GM18909 (cell line): ENCODE measurements at regions not wholly inside any gene's neighbourhood (a gene's known extent, or its start where the extent isn't known, plus 50 kb on each side); places are given as distances from the start of the nearest gene placed in this dataset.
A peak's percentile ranks its signal among the peaks of the same experiment; 100 is the strongest.

ENCODE experiments used
- ATAC-seq: cut with Tn5 transposase; IDR thresholded peaks from one replicate; pipeline ENCODE4 v1.9.1; 2021; ENCODE audit warnings: mild to moderate bottlenecking; ENCODE audit not compliant: unreplicated experiment, poor library complexity

GRCh38 chr1:60423146-60423780 is 349.7 kb upstream of the C1orf87 start:
- ATAC-seq = no peak

- no peak for ATAC-seq
These were observed 348.4 kb upstream of the C1orf87 start for GRCh38 chr1:60421965-60422364.

- no peak for ATAC-seq
These were observed 345.5 kb upstream of the C1orf87 start for GRCh38 chr1:60419023-60419422.

GRCh38 chr1:60415696-60416095 is 342.1 kb upstream of the C1orf87 start:
- no peak for ATAC-seq

- ATAC-seq = no peak
These were observed 339.5 kb upstream of the C1orf87 start for GRCh38 chr1:60413091-60413490.

GRCh38 chr1:60411591-60411990 is 338.0 kb upstream of the C1orf87 start:
- no peak for ATAC-seq

GRCh38 chr1:60402816-60403215 is 329.2 kb upstream of the C1orf87 start:
- no peak for ATAC-seq

GRCh38 chr1:60402216-60402615 is 328.6 kb upstream of the C1orf87 start:
- ATAC-seq = no peak

GRCh38 chr1:60394436-60394835 is 320.9 kb upstream of the C1orf87 start:
- ATAC-seq = peak; percentile 51

GRCh38 chr1:60390593-60391282 is 317.2 kb upstream of the C1orf87 start:
- ATAC-seq = peak; percentile 73

GRCh38 chr1:60388092-60388987 is 314.8 kb upstream of the C1orf87 start:
- ATAC-seq = no peak

- ATAC-seq = no peak
These were observed 313.6 kb upstream of the C1orf87 start for GRCh38 chr1:60387175-60387574.

GRCh38 chr1:60386249-60386648 is 312.7 kb upstream of the C1orf87 start:
- no peak for ATAC-seq

GRCh38 chr1:60376196-60376595 is 302.6 kb upstream of the C1orf87 start:
- no peak for ATAC-seq

- no peak for ATAC-seq
These were observed 301.0 kb upstream of the C1orf87 start for GRCh38 chr1:60374537-60374936.

- no peak for ATAC-seq
These were observed 294.0 kb upstream of the C1orf87 start for GRCh38 chr1:60367532-60367931.

GRCh38 chr1:60359431-60359830 is 285.9 kb upstream of the C1orf87 start:
- ATAC-seq = no peak

- no peak for ATAC-seq
These were observed 277.0 kb upstream of the C1orf87 start for GRCh38 chr1:60350531-60350930.

- ATAC-seq = no peak
These were observed 275.3 kb upstream of the C1orf87 start for GRCh38 chr1:60348884-60349283.

- no peak for ATAC-seq
These were observed 272.1 kb upstream of the C1orf87 start for GRCh38 chr1:60345621-60346020.

- ATAC-seq = no peak
These were observed 271.5 kb upstream of the C1orf87 start for GRCh38 chr1:60345049-60345448.
